ENCODE measurements at regions not wholly inside any gene's neighbourhood (a gene's known extent, or its start where the extent isn't known, plus 50 kb on each side); places are given as distances from the start of the nearest gene placed in this dataset.

GRCh38 chr9:99309141-99309939 is 87.3 kb downstream of the SEC61B start:
- TF ChIP-seq, protein P1, sequence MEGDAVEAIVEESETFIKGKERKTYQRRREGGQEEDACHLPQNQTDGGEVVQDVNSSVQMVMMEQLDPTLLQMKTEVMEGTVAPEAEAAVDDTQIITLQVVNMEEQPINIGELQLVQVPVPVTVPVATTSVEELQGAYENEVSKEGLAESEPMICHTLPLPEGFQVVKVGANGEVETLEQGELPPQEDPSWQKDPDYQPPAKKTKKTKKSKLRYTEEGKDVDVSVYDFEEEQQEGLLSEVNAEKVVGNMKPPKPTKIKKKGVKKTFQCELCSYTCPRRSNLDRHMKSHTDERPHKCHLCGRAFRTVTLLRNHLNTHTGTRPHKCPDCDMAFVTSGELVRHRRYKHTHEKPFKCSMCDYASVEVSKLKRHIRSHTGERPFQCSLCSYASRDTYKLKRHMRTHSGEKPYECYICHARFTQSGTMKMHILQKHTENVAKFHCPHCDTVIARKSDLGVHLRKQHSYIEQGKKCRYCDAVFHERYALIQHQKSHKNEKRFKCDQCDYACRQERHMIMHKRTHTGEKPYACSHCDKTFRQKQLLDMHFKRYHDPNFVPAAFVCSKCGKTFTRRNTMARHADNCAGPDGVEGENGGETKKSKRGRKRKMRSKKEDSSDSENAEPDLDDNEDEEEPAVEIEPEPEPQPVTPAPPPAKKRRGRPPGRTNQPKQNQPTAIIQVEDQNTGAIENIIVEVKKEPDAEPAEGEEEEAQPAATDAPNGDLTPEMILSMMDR (IDR thresholded peaks at IDR 0.05; ENCODE audit: borderline replicate concordance, extremely low read depth, low read length, poor library complexity, severe bottlenecking) = no peak
- no peak for TF ChIP-seq EZH2 (IDR thresholded peaks at IDR 0.05; ENCODE audit: borderline replicate concordance, low read depth, low read length, severe bottlenecking)

Measured in DND-41 (cell line).